Neural cell (in vitro differentiated cells): ENCODE measurements at regions not wholly inside any gene's neighbourhood (a gene's known extent, or its start where the extent isn't known, plus 50 kb on each side); places are given as distances from the start of the nearest gene placed in this dataset.

Experiments used
- H2AFZ ChIP-seq: fragments of 200-600, 300-800 bp; sonication (generic), shearing (Covaris generic); 2 replicates; pipeline ENCODE4 v1.6.0; 2014; ENCODE audit warnings: low read depth, mild to moderate bottlenecking, antibody characterized with exemption, low read length, moderate library complexity
- H3F3A ChIP-seq: fragments of 200-600 bp; shearing (Covaris generic); 2 replicates; pipeline ENCODE4 v1.6.1; 2016; ENCODE audit warnings: mild to moderate bottlenecking, moderate library complexity, mixed read lengths, antibody characterized with exemption, low read length; ENCODE audit not compliant: insufficient read depth, poor library complexity, severe bottlenecking
- H3K27ac ChIP-seq: fragments of 200-600, 300-800 bp; sonication (generic), shearing (Covaris generic); 2 replicates; pipeline ENCODE4 v1.5.1; 2014; ENCODE audit warnings: mild to moderate bottlenecking, low read length, moderate library complexity
- H3K27me3 ChIP-seq: fragments of 300-800, 200-600 bp; sonication (generic), shearing (Covaris generic); 2 replicates; pipeline ENCODE4 v1.6.0; 2014; ENCODE audit warnings: mild to moderate bottlenecking, low read depth, low read length, moderate library complexity; ENCODE audit not compliant: insufficient read depth
- H3K36me3 ChIP-seq: fragments of 300-800, 200-600 bp; sonication (generic), shearing (Covaris generic); 2 replicates; pipeline ENCODE4 v1.5.1; 2014; ENCODE audit warnings: mild to moderate bottlenecking, antibody characterized with exemption, low read length, moderate library complexity; ENCODE audit not compliant: insufficient read depth
- H3K4me2 ChIP-seq: fragments of 300-800, 200-600 bp; sonication (generic), shearing (Covaris generic); 2 replicates; pipeline ENCODE4 v1.6.0; 2014; ENCODE audit warnings: mild to moderate bottlenecking, low read length
- H3K4me3 ChIP-seq: fragments of 300-800, 200-600 bp; sonication (generic), shearing (Covaris generic); 2 replicates; pipeline ENCODE4 v1.5.1; 2014; ENCODE audit warnings: mild to moderate bottlenecking, low read length, moderate library complexity
- H3K79me2 ChIP-seq: fragments of 200-600 bp; shearing (Covaris generic); replicated peaks from 2 replicates; pipeline ENCODE4 v1.6.0; 2014; ENCODE audit warnings: mild to moderate bottlenecking, low read length, moderate library complexity; ENCODE audit not compliant: insufficient read depth
- H3K9ac ChIP-seq: fragments of 300-800, 200-600 bp; sonication (generic), shearing (Covaris generic); 2 replicates; pipeline ENCODE4 v1.6.1; 2016; ENCODE audit warnings: mild to moderate bottlenecking, low read length, mixed read lengths
- H3K9me2 ChIP-seq: fragments of 200-600 bp; shearing (Covaris generic); 2 replicates; pipeline ENCODE4 v1.6.1; 2016; ENCODE audit warnings: mild to moderate bottlenecking, low read length, mixed read lengths; ENCODE audit not compliant: insufficient read depth
- H3K9me3 ChIP-seq: fragments of 200-600, 300-800 bp; sonication (generic), shearing (Covaris generic); 2 replicates; pipeline ENCODE4 v1.6.1; 2016; ENCODE audit warnings: mild to moderate bottlenecking, mixed run types, low read length, moderate library complexity, mixed read lengths
- H4K20me1 ChIP-seq: fragments of 200-600 bp; shearing (Covaris generic); 2 replicates; pipeline ENCODE4 v1.6.1; 2016; ENCODE audit warnings: mild to moderate bottlenecking, mixed run types; ENCODE audit not compliant: insufficient read depth
- EP300 ChIP-seq: fragments of 450-650 bp; conservative IDR thresholded peaks from 2 replicates; pipeline ENCODE4 v1.6.1; 2014; ENCODE audit warnings: antibody characterized with exemption, mild to moderate bottlenecking, moderate library complexity; ENCODE audit not compliant: poor library complexity, severe bottlenecking
- EZH2 ChIP-seq: fragments of 200-600, 300-800 bp; shearing (Covaris generic), sonication (generic); IDR thresholded peaks from 2 replicates; pipeline ENCODE4 v1.6.1; 2014; ENCODE audit warnings: antibody characterized with exemption, low read length, borderline replicate concordance, mild to moderate bottlenecking; ENCODE audit not compliant: insufficient read depth, poor library complexity, severe bottlenecking
- MXI1 ChIP-seq: fragments of 450-650 bp; conservative IDR thresholded peaks from 2 replicates; pipeline ENCODE4 v1.6.1; 2014; ENCODE audit warnings: antibody characterized with exemption, mild to moderate bottlenecking; ENCODE audit not compliant: poor library complexity, severe bottlenecking
- POLR2AphosphoS5 ChIP-seq: IDR thresholded peaks from 2 replicates; pipeline ENCODE4 v1.6.1; 2012
- RAD21 ChIP-seq: fragments of 450-650 bp; conservative IDR thresholded peaks from 2 replicates; pipeline ENCODE4 v1.6.1; 2014; ENCODE audit warnings: antibody characterized with exemption, mild to moderate bottlenecking, moderate library complexity
- SMC3 ChIP-seq: fragments of 450-650 bp; conservative IDR thresholded peaks from 2 replicates; pipeline ENCODE4 v1.6.1; 2014; ENCODE audit warnings: antibody characterized with exemption, mild to moderate bottlenecking, moderate library complexity; ENCODE audit not compliant: poor library complexity
- TAF1 ChIP-seq: IDR thresholded peaks from 2 replicates; pipeline ENCODE4 v1.6.1; 2012; ENCODE audit warnings: low read depth
- TF ChIP-seq, protein P1 (sequence below): fragments of 450-650 bp; IDR thresholded peaks from 2 replicates; pipeline ENCODE4 v1.5.1; 2014; ENCODE audit warnings: antibody characterized with exemption, mild to moderate bottlenecking, moderate library complexity; ENCODE audit not compliant: poor library complexity, severe bottlenecking
- TF ChIP-seq, protein P2 (sequence below): IDR thresholded peaks from 2 replicates; pipeline ENCODE4 v1.6.1; 2012; ENCODE audit warnings: borderline replicate concordance

DNA sequence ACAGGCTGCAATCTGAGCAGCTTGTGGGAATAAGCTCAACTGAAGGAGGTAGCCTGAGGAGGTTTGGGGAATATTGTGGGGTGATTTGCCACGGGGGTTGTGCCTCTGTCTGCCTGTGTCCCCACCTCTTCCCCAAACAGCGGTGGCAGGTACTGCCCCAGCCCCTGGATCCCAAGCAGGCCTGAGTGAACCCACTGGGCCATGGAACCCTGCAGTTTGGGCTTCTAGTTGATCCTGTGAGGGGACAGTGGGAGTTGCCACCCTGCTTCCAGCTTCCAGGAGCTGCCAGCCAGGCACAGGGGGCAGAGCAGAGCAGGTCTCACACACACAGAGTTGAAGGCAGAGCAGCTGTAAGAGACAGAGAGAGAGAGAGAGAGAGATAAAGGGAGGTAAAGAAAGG, 97.4 kb downstream of the PJA1 start:
- no peak overlapping the region for H3K4me3 ChIP-seq
- TF ChIP-seq, protein P1, sequence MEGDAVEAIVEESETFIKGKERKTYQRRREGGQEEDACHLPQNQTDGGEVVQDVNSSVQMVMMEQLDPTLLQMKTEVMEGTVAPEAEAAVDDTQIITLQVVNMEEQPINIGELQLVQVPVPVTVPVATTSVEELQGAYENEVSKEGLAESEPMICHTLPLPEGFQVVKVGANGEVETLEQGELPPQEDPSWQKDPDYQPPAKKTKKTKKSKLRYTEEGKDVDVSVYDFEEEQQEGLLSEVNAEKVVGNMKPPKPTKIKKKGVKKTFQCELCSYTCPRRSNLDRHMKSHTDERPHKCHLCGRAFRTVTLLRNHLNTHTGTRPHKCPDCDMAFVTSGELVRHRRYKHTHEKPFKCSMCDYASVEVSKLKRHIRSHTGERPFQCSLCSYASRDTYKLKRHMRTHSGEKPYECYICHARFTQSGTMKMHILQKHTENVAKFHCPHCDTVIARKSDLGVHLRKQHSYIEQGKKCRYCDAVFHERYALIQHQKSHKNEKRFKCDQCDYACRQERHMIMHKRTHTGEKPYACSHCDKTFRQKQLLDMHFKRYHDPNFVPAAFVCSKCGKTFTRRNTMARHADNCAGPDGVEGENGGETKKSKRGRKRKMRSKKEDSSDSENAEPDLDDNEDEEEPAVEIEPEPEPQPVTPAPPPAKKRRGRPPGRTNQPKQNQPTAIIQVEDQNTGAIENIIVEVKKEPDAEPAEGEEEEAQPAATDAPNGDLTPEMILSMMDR, result no peak
- TF ChIP-seq MXI1, result no peak
- TF ChIP-seq SMC3, result no peak
- TF ChIP-seq, protein P2, sequence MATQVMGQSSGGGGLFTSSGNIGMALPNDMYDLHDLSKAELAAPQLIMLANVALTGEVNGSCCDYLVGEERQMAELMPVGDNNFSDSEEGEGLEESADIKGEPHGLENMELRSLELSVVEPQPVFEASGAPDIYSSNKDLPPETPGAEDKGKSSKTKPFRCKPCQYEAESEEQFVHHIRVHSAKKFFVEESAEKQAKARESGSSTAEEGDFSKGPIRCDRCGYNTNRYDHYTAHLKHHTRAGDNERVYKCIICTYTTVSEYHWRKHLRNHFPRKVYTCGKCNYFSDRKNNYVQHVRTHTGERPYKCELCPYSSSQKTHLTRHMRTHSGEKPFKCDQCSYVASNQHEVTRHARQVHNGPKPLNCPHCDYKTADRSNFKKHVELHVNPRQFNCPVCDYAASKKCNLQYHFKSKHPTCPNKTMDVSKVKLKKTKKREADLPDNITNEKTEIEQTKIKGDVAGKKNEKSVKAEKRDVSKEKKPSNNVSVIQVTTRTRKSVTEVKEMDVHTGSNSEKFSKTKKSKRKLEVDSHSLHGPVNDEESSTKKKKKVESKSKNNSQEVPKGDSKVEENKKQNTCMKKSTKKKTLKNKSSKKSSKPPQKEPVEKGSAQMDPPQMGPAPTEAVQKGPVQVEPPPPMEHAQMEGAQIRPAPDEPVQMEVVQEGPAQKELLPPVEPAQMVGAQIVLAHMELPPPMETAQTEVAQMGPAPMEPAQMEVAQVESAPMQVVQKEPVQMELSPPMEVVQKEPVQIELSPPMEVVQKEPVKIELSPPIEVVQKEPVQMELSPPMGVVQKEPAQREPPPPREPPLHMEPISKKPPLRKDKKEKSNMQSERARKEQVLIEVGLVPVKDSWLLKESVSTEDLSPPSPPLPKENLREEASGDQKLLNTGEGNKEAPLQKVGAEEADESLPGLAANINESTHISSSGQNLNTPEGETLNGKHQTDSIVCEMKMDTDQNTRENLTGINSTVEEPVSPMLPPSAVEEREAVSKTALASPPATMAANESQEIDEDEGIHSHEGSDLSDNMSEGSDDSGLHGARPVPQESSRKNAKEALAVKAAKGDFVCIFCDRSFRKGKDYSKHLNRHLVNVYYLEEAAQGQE, result no peak
- TF ChIP-seq EP300, result no peak
- no peak for TF ChIP-seq POLR2AphosphoS5
- TF ChIP-seq EZH2, result no peak
- no peak for TF ChIP-seq RAD21
- no peak for TF ChIP-seq TAF1
- no peaks in the 10 kb centered on the region for H4K20me1 ChIP-seq
- H3K36me3 ChIP-seq, result no peaks in the 10 kb centered on the region
- no peak overlapping the region for H3K9ac ChIP-seq
- H3K27me3 ChIP-seq, result no peaks in the 10 kb centered on the region
- H3K9me3 ChIP-seq, result no peaks in the 10 kb centered on the region
- H3F3A ChIP-seq, result no peaks in the 10 kb centered on the region
- no peak overlapping the region for H2AFZ ChIP-seq
- no peak overlapping the region for H3K4me2 ChIP-seq
- no peaks in the 10 kb centered on the region for H3K9me2 ChIP-seq
- no peak overlapping the region for H3K27ac ChIP-seq
- H3K79me2 ChIP-seq, result no peaks in the 10 kb centered on the region

DNA sequence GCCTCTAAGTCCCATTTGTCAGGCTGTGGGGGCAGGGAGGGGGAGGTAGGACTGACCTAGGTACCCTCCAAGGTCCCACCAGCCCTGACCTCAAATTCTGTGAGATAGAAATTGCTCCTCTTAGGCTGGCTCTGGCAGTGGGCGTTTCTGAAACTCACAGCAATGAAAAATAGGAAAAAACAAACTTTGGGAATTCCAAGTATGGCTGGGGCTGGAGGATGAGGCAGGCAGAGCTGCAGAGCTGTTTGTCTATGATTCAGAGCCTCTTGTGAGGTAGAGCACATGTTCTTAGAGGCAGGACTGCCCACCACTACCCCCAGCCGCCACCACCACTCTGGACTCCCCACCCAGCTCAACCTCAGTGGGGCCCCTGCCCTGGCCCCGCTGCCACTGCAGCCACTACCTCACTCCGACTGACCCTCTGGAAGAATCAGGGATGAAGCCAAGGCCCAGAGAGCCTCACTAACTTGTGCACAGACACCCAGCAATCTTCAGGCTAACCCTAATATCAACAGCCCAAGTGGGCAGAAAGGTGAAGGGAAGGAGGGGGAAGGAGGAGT, 98.2 kb downstream of the PJA1 start:
- no peaks in the 10 kb centered on the region for H4K20me1 ChIP-seq
- H3K9me3 ChIP-seq, result no peaks in the 10 kb centered on the region
- no peak overlapping the region for H3K4me2 ChIP-seq
- no peaks in the 10 kb centered on the region for H3K9me2 ChIP-seq
- no peak overlapping the region for H3K4me3 ChIP-seq
- no peaks in the 10 kb centered on the region for H3K27me3 ChIP-seq
- H3K36me3 ChIP-seq, result no peaks in the 10 kb centered on the region
- no peaks in the 10 kb centered on the region for H3F3A ChIP-seq
- no peak overlapping the region for H3K9ac ChIP-seq
- no peaks in the 10 kb centered on the region for H3K79me2 ChIP-seq
- TF ChIP-seq SMC3, result no peak
- TF ChIP-seq TAF1, result no peak
- TF ChIP-seq, protein P2, result no peak
- TF ChIP-seq POLR2AphosphoS5, result no peak
- TF ChIP-seq EP300, result no peak
- TF ChIP-seq EZH2, result no peak
- TF ChIP-seq, protein P1, result no peak
- TF ChIP-seq MXI1, result no peak
- TF ChIP-seq RAD21, result no peak
- no peak overlapping the region for H2AFZ ChIP-seq
- no peak overlapping the region for H3K27ac ChIP-seq
